ENCODE measurements at regions not wholly inside any gene's neighbourhood (a gene's known extent, or its start where the extent isn't known, plus 50 kb on each side); places are given as distances from the start of the nearest gene placed in this dataset.

GRCh38 chr22:49103314-49104059, 724.2 kb downstream of the BRD1 start:
- DNase-seq = peak in 4 of 10 donors; percentile 16 to 88 (median 56)
- intact Hi-C loops (cut with DNase I) = no loop called here

GRCh38 chr22:49102367-49102766, 725.3 kb downstream of the BRD1 start:
- peak in 2 of 10 donors; percentile 63 to 64 for DNase-seq
- intact Hi-C loops (cut with DNase I) = no loop called here

- DNase-seq = peak in 2 of 10 donors; percentile 62 to 72
- intact Hi-C loops (cut with DNase I) = no loop called here
Measured at GRCh38 chr22:49101873-49102272, 725.8 kb downstream of the BRD1 start.

- intact Hi-C loops (cut with DNase I) = no loop called here
- peak in 2 of 10 donors; percentile 57 to 66 for DNase-seq
Measured at GRCh38 chr22:49101225-49101624, 726.4 kb downstream of the BRD1 start.

- intact Hi-C loops (cut with DNase I) = no loop called here
- DNase-seq = peak in 2 of 10 donors; percentile 38 to 68
Measured at GRCh38 chr22:49100773-49101172, 726.9 kb downstream of the BRD1 start.

- intact Hi-C loops (cut with DNase I) = no loop called here
- peak in 2 of 10 donors; percentile 66 to 73 for DNase-seq
Measured at GRCh38 chr22:49100316-49100715, 727.4 kb downstream of the BRD1 start.

GRCh38 chr22:49099496-49100124, 728.1 kb downstream of the BRD1 start:
- DNase-seq = peak in 2 of 10 donors; percentile 61 to 66
- intact Hi-C loops (cut with DNase I) = no loop called here

GRCh38 chr22:49099089-49099488, 728.6 kb downstream of the BRD1 start:
- peak in 2 of 10 donors; percentile 8 to 53 for DNase-seq
- intact Hi-C loops (cut with DNase I) = no loop called here

- peak in 2 of 10 donors; percentile 21 to 58 for DNase-seq
- intact Hi-C loops (cut with DNase I) = no loop called here
Measured at GRCh38 chr22:49097966-49098365, 729.7 kb downstream of the BRD1 start.

GRCh38 chr22:49097171-49097925, 730.3 kb downstream of the BRD1 start:
- peak in 2 of 10 donors; percentile 51 to 77 for DNase-seq
- intact Hi-C loops (cut with DNase I) = no loop called here

- intact Hi-C loops (cut with DNase I) = no loop called here
- DNase-seq = peak in 2 of 10 donors; percentile 36 to 47
Measured at GRCh38 chr22:49096476-49096875, 731.2 kb downstream of the BRD1 start.

GRCh38 chr22:49095366-49095765, 732.3 kb downstream of the BRD1 start:
- intact Hi-C loops (cut with DNase I) = no loop called here
- DNase-seq = peak in 2 of 10 donors; percentile 74 to 75

GRCh38 chr22:49094858-49095257, 732.8 kb downstream of the BRD1 start:
- intact Hi-C loops (cut with DNase I) = no loop called here
- DNase-seq = peak in 2 of 10 donors; percentile 70 to 77

GRCh38 chr22:49094151-49094550, 733.5 kb downstream of the BRD1 start:
- peak in 2 of 10 donors; percentile 52 to 69 for DNase-seq
- intact Hi-C loops (cut with DNase I) = no loop called here

GRCh38 chr22:49093192-49093880, 734.3 kb downstream of the BRD1 start:
- peak in 2 of 10 donors; percentile 51 to 75 for DNase-seq
- intact Hi-C loops (cut with DNase I) = no loop called here

- DNase-seq = peak in 2 of 10 donors; percentile 62 to 74
- intact Hi-C loops (cut with DNase I) = no loop called here
Measured at GRCh38 chr22:49092716-49093115, 735.0 kb downstream of the BRD1 start.

GRCh38 chr22:49091917-49092545, 735.6 kb downstream of the BRD1 start:
- peak in 2 of 10 donors; percentile 9 to 69 for DNase-seq
- intact Hi-C loops (cut with DNase I) = no loop called here

- intact Hi-C loops (cut with DNase I) = no loop called here
- DNase-seq = peak in 2 of 10 donors; percentile 24 to 58
Measured at GRCh38 chr22:49091451-49091850, 736.2 kb downstream of the BRD1 start.

GRCh38 chr22:49090853-49091135, 736.9 kb downstream of the BRD1 start:
- DNase-seq = peak in 1 of 10 donors; percentile 69
- intact Hi-C loops (cut with DNase I) = no loop called here

All from posterior cingulate gyrus (tissue), 11 donors.